NCI-H187 treated with DMSO at 0.1 percent for 48 hours (cell line): ENCODE measurements at regions not wholly inside any gene's neighbourhood (a gene's known extent, or its start where the extent isn't known, plus 50 kb on each side); places are given as distances from the start of the nearest gene placed in this dataset.

Experiments used
- DNase-seq: peaks from one replicate; lab custom pipeline; 2025; lab: John Stamatoyannopoulos, UW

DNA sequence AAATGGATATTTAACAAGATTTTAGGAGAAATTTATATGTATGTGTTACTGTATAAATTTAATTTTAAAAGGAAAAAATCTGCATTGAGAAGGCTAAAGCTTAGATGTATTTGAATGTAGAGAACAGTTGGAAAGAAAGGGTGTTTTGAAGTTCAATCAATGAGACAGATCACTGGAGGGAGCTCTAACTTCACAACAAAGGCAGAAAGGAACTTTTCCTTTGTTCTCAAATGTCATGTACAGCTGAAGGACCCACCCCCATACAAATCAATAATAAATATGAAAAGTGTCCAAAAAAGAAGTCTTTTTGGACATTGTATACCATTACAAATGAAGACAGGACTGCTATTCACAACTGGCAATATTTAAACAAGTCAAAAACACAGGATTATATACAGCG lies 403.4 kb downstream of the DNAJB9 start:
- DNase-seq, result no peak

DNA sequence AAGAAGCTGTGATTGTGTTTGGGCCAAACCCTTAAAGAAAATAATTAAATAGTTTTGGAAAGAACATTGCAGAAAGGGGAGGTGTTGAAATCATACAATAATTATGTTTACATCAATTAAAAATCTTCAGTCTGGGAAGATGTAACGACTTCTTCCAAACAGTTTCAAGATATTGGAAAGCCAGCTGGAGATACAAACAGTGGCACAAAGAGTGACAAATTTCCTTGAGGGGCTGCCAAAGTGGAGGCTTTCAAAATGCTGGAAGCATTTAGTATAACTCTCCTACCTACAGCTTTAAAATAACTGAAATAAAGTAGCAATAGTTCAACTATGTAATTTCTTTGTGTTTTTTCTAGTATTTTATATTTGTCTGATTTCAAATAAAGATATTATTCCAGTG lies 405.0 kb downstream of the DNAJB9 start:
- DNase-seq, result no peak

DNA sequence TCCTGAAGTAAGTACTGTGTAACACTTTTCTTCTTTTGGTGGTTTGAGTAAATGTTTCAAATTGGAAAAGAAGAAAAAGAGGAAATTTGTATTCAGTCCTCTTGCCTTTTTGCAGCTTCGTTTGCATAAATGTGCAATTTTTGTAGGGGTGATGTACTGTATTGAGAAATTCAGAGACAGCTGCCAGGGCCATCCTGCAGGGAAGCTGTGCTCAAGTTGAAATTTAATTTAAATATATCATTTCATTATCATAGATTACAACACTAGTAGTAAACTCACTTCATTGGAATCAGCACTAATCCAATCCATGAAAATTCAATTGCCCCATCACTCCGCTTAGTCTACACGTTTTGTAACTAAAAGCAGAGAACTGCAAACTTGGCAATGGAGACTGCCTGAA lies 415.4 kb downstream of the DNAJB9 start:
- DNase-seq, result no peak

- no peak for DNase-seq
Observed at GRCh38 chr7:108989319-108989718, 419.6 kb downstream of the DNAJB9 start.

- DNase-seq, result no peak
Observed at GRCh38 chr7:108997480-108997879, 427.8 kb downstream of the DNAJB9 start.

- no peak for DNase-seq
Observed at GRCh38 chr7:109003742-109004141, 434.1 kb downstream of the DNAJB9 start.

DNA sequence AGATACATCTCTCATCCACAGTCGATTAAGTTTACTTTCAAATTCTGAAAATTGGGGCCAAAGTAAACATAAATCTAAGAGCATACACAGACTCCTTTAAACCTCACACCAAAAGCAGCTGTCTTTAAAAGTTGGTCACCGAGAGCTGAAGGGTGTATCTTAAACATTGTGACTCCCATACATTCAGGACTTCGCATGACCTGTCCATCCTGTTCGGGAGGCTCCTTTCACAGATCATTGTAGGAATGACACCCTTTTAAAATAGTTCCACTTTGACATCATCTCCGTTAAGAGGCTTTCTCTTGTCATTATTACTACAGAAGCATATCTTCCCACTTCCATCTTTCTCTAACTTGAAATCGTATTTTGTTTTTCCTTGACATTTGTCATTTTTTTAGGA lies 440.0 kb downstream of the DNAJB9 start:
- DNase-seq, result no peak

DNA sequence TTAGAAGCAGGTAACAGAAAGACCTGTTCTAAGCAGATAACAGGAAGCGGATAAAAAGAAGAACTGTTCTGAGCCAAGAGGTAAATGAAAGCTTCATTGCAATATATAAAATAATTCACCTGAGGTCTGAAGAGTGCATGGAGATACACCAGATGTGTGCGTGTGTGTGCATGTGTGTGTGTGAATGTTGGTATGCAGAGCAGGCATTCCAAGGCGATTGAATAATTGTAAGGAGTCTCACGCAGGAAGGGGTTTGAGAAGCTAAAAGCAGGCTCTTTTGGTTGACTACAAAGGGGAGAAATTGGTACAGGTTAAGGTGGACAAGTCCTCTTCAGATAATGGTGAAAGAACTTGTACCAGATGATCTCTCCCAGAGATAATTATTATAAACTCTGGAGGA lies 450.6 kb downstream of the DNAJB9 start:
- no peak for DNase-seq

GRCh38 chr7:109021390-109021789 lies 451.7 kb downstream of the DNAJB9 start:
- no peak for DNase-seq

DNA sequence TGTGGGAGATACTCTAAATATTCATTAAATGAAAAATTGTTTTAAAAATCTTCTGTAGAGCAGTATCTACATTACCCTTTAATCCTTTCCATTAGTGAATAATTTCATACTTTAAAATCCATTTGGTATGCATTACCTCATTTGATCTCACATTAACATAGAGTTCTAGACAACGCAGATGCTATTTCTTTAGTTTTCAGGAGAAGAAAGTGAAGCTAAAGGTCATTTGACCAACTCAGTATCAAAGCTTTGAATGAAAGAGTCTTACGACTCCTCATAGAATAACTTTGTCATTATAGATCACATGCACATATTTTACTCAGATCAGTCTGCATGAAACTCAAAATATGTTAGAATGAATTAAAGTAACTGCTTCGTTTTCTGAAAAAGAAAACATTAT lies 460.2 kb downstream of the DNAJB9 start:
- no peak for DNase-seq

DNA sequence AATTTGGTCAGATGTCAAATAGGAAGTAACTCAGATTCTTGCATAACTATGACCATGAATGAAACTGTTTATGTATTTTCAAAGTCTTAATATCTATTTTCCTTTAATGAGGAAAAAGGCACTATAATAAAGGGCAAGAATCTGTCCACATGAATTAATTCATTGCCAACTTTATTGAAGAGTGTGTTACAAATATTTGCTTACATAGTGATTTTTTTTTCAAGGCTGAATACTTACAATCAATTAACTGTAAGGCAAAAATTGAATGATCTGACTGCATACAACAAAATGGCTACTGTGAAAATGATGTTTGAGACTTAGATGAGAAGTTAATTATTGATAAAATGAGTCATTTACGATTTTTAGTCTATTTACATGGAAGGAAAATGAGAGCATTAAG lies 475.0 kb downstream of the DNAJB9 start:
- DNase-seq, result no peak

DNA sequence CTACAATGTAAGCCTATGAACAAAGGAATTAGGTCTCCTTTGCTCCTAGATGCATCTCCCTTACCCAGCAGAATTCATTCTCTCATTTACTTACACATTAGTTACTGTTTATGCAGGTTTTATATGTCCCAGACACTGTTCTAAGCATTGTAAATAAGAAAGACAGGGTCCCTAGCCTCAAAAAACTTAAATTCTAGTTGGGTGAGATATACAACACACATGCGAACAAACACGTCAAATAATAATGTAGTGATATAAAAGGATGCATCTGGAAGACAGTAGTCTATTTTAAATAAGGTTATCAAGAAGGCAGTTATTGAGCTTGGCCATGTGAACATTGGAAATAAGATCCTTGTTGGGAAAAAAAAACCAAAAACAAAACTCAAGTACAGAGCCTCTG lies 479.7 kb downstream of the DNAJB9 start:
- DNase-seq, result no peak

DNA sequence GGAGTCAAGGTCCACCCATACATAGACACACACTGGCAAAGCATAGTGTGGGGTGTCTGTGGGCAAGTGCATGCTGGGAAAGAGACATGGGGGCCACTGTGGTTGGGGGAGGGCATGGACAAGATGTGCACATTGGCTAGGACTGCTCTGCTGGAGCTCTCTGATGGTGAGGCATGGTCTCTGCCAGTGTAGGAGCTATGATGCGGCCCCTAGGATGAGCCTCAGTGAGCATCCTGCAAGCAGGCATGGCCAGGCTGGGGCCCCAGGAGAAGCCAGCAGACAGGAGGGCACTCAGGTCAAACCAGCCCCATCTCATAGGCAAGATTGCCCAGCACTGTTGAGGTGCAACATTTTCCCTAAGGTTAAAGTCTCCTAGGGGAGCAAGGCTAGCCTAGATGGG lies 489.4 kb downstream of the DNAJB9 start:
- no peak for DNase-seq

DNA sequence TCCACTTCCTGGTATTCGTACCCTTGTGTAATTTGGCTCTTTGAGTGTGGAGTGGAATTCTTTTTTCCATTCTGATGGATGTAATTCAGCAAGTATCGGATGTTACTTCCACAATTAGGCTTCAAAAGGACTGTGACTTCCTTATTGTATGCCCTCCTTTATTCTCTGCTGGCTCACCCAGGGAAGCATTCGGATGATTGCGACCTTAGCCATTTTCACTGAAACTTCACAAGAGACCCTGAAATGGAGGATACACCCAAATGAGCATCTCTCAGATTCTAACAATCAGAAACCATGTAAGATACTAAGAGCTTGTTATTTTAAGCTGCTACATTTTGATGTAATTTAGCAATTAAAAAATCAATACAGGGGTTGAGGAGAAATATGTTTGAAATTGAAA lies 493.1 kb downstream of the DNAJB9 start:
- DNase-seq, result no peak

- DNase-seq, result no peak
Observed at GRCh38 chr7:109073543-109073942, 503.9 kb downstream of the DNAJB9 start.

- no peak for DNase-seq
Observed at GRCh38 chr7:109076396-109076972, 506.8 kb downstream of the DNAJB9 start.

DNA sequence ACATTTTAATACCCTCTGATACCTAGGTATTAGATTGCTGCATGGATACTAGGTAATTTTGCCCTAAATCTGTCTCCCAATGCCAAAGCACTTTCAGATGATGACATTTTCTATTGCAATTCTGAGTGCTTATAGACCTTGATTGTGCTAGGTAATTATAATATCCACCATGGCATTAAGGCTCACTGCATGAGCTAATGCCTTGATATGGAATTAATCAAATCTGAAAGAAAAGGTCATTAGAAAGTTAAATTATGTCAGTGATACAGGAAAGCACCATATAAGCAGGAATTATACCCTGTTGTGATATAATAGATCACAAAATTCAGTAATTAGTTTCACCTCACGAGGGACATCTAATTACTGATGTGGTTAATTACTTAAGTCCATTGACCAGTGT lies 521.4 kb downstream of the DNAJB9 start:
- DNase-seq, result no peak

- DNase-seq, result no peak
Observed at GRCh38 chr7:109092268-109092667, 522.6 kb downstream of the DNAJB9 start.

GRCh38 chr7:109101332-109101731 lies 531.7 kb downstream of the DNAJB9 start:
- no peak for DNase-seq

GRCh38 chr7:109109558-109109957 lies 539.9 kb downstream of the DNAJB9 start:
- no peak for DNase-seq

GRCh38 chr7:109111086-109111485 lies 541.4 kb downstream of the DNAJB9 start:
- no peak for DNase-seq

- DNase-seq, result no peak
Observed at GRCh38 chr7:109121599-109122300, 552.1 kb downstream of the DNAJB9 start.

GRCh38 chr7:109125001-109125400 lies 555.3 kb downstream of the DNAJB9 start:
- no peak for DNase-seq

DNA sequence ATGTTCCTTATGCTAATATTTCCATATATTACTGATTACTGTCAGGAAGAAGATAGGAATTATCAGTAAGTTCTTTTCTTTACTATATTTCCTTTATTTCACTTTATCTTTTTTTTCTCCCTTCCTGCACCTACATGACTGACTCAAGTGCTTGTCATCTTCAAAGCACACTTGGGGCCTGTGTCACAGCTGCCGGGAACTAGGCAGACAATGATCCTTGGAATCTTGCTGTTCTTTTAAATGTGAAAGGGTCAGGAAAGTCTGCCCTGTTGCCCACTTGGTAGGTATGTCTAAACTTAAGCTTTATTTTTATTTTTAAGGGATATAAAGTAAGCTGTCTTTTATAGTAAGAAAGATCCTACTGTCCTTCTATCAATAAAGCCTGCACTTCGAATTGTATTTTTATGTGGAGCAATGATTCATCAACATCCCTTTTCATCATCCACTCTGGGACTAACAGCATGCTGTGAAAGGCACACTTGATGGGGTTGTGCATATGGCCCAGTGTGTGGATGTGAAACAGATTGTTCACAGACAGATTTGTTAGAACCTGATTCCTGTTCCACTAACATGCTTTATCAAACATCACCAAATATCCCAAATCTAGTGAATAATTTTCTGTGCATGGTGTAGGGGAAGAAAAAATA lies 556.9 kb downstream of the DNAJB9 start:
- no peak for DNase-seq
